ENCODE measurements at regions not wholly inside any gene's neighbourhood (a gene's known extent, or its start where the extent isn't known, plus 50 kb on each side); places are given as distances from the start of the nearest gene placed in this dataset.
"Not testable (repeated sequence)": the region's sequence is repeated elsewhere in the genome, so short reads cannot be mapped to it uniquely, and the experiment has no call there.

- not testable (repeated sequence) for TF ChIP-seq RXRA (IDR thresholded peaks at IDR 0.05; ENCODE audit: borderline replicate concordance, low read depth); YY1 (IDR thresholded peaks at IDR 0.05; ENCODE audit: low read depth); EZH2phosphoT487 (IDR thresholded peaks at IDR 0.05; ENCODE audit: borderline replicate concordance, low read depth); SIN3A (IDR thresholded peaks at IDR 0.05; ENCODE audit: borderline replicate concordance, low read depth, low read length); FOXJ3 (CRISPR knock-in tag; IDR thresholded peaks at IDR 0.05); JUND (IDR thresholded peaks at IDR 0.05); TEAD4 (IDR thresholded peaks at IDR 0.05; ENCODE audit: borderline replicate concordance, insufficient read depth); CHD2 (IDR thresholded peaks at IDR 0.05; ENCODE audit: low read length, partially characterized antibody); NRF1 (IDR thresholded peaks at IDR 0.05; ENCODE audit: low read depth, low read length); TAF1 (IDR thresholded peaks at IDR 0.05; ENCODE audit: borderline replicate concordance, low read depth, low read length); NFIC (IDR thresholded peaks at IDR 0.05; ENCODE audit: borderline replicate concordance)
- TF ChIP-seq, protein P1, sequence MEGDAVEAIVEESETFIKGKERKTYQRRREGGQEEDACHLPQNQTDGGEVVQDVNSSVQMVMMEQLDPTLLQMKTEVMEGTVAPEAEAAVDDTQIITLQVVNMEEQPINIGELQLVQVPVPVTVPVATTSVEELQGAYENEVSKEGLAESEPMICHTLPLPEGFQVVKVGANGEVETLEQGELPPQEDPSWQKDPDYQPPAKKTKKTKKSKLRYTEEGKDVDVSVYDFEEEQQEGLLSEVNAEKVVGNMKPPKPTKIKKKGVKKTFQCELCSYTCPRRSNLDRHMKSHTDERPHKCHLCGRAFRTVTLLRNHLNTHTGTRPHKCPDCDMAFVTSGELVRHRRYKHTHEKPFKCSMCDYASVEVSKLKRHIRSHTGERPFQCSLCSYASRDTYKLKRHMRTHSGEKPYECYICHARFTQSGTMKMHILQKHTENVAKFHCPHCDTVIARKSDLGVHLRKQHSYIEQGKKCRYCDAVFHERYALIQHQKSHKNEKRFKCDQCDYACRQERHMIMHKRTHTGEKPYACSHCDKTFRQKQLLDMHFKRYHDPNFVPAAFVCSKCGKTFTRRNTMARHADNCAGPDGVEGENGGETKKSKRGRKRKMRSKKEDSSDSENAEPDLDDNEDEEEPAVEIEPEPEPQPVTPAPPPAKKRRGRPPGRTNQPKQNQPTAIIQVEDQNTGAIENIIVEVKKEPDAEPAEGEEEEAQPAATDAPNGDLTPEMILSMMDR (IDR thresholded peaks at IDR 0.05) = not testable (repeated sequence)
- TF ChIP-seq, protein P2, sequence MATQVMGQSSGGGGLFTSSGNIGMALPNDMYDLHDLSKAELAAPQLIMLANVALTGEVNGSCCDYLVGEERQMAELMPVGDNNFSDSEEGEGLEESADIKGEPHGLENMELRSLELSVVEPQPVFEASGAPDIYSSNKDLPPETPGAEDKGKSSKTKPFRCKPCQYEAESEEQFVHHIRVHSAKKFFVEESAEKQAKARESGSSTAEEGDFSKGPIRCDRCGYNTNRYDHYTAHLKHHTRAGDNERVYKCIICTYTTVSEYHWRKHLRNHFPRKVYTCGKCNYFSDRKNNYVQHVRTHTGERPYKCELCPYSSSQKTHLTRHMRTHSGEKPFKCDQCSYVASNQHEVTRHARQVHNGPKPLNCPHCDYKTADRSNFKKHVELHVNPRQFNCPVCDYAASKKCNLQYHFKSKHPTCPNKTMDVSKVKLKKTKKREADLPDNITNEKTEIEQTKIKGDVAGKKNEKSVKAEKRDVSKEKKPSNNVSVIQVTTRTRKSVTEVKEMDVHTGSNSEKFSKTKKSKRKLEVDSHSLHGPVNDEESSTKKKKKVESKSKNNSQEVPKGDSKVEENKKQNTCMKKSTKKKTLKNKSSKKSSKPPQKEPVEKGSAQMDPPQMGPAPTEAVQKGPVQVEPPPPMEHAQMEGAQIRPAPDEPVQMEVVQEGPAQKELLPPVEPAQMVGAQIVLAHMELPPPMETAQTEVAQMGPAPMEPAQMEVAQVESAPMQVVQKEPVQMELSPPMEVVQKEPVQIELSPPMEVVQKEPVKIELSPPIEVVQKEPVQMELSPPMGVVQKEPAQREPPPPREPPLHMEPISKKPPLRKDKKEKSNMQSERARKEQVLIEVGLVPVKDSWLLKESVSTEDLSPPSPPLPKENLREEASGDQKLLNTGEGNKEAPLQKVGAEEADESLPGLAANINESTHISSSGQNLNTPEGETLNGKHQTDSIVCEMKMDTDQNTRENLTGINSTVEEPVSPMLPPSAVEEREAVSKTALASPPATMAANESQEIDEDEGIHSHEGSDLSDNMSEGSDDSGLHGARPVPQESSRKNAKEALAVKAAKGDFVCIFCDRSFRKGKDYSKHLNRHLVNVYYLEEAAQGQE (IDR thresholded peaks at IDR 0.05; ENCODE audit: low read depth, low read length) = not testable (repeated sequence)
Measured at GRCh38 chr10:29810231-29810630, 175.5 kb upstream of the SVIL start.

Data from SK-N-SH (cell line).